ENCODE measurements at regions not wholly inside any gene's neighbourhood (a gene's known extent, or its start where the extent isn't known, plus 50 kb on each side); places are given as distances from the start of the nearest gene placed in this dataset.

- no peaks in the 10 kb centered on the region for H3K79me2 ChIP-seq (ENCODE audit: control insufficient read depth in 1 of 2, insufficient read depth in 2 of 2, low read length in 2 of 2)
- TF ChIP-seq POLR2A (IDR thresholded peaks at IDR 0.05; ENCODE audit: control extremely low read depth in 1 of 2, low read depth in 2 of 2, low read length in 2 of 2) (no peak), RNF2 (IDR thresholded peaks at IDR 0.05; ENCODE audit: borderline replicate concordance, low read depth, low read length, missing control alignments, poor library complexity, severe bottlenecking) (no peak), EZH2 (IDR thresholded peaks at IDR 0.05; ENCODE audit: low read depth, low read length, severe bottlenecking) (no peak), CHD2 (IDR thresholded peaks at IDR 0.05; ENCODE audit: low read length) (no peak), SP4 (IDR thresholded peaks at IDR 0.05; ENCODE audit: low read length) (no peak), CBX5 (IDR thresholded peaks at IDR 0.05; ENCODE audit: low read depth, low read length) (no peak), SAP30 (IDR thresholded peaks at IDR 0.05; ENCODE audit: insufficient read depth, insufficient replicate concordance, low read length) (no peak), BCL11A (IDR thresholded peaks at IDR 0.05; ENCODE audit: low read depth in 2 of 2, low read length in 2 of 2) (no peak), SIN3A (conservative IDR thresholded peaks at IDR 0.05 in 1 of 2, IDR thresholded peaks at IDR 0.05 in 1 of 2; ENCODE audit: low read depth in 1 of 2, low read length in 2 of 2) (no peak), ASH2L (IDR thresholded peaks at IDR 0.05; ENCODE audit: low read length) (no peak), SIX5 (IDR thresholded peaks at IDR 0.05; ENCODE audit: low read depth, low read length) (no peak), RXRA (IDR thresholded peaks at IDR 0.05; ENCODE audit: insufficient read depth, low read depth, low read length) (no peak)
- TF ChIP-seq, protein P1, sequence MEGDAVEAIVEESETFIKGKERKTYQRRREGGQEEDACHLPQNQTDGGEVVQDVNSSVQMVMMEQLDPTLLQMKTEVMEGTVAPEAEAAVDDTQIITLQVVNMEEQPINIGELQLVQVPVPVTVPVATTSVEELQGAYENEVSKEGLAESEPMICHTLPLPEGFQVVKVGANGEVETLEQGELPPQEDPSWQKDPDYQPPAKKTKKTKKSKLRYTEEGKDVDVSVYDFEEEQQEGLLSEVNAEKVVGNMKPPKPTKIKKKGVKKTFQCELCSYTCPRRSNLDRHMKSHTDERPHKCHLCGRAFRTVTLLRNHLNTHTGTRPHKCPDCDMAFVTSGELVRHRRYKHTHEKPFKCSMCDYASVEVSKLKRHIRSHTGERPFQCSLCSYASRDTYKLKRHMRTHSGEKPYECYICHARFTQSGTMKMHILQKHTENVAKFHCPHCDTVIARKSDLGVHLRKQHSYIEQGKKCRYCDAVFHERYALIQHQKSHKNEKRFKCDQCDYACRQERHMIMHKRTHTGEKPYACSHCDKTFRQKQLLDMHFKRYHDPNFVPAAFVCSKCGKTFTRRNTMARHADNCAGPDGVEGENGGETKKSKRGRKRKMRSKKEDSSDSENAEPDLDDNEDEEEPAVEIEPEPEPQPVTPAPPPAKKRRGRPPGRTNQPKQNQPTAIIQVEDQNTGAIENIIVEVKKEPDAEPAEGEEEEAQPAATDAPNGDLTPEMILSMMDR (IDR thresholded peaks at IDR 0.05; ENCODE audit: control extremely low read depth in 1 of 3, insufficient read depth in 1 of 3, low read depth in 1 of 3, low read length in 3 of 3) = no peak
Observed at GRCh38 chr1:102047724-102048123, 51.0 kb upstream of the OLFM3 start.

More at GRCh38 chr1:102047724-102048123, 51.0 kb upstream of the OLFM3 start:
- Histone ChIP-seq H2AFZ (ENCODE audit: low read length) (no peak overlapping the region), H2BK120ac (replicated peaks; ENCODE audit: low read depth, low read length) (no peak overlapping the region), H3K56ac (replicated peaks; ENCODE audit: insufficient read length, low read depth, low read length) (no peak overlapping the region), H3K27me3 (replicated peaks in 1 of 4; ENCODE audit: control insufficient read depth in 3 of 4, extremely low read depth in 1 of 4, insufficient read depth in 3 of 4, low read length in 3 of 4) (no peaks in the 10 kb centered on the region), H3K9ac (replicated peaks in 1 of 4; ENCODE audit: extremely low read depth in 1 of 4, low read depth in 3 of 4, low read length in 3 of 4) (no peak overlapping the region), H3K4me3 (ENCODE audit: extremely low read depth in 1 of 4, insufficient read depth in 2 of 4, low read depth in 3 of 4, low read length in 4 of 4) (no peak overlapping the region), H3K36me3 (ENCODE audit: control insufficient read depth in 2 of 4, insufficient read depth in 4 of 4, low read length in 3 of 4) (no peaks in the 10 kb centered on the region), H3K14ac (ENCODE audit: insufficient read length) (no peak overlapping the region), H4K5ac (ENCODE audit: insufficient read length, low read depth, low read length) (no peak overlapping the region), H4K20me1 (replicated peaks in 1 of 2; ENCODE audit: control insufficient read depth in 1 of 2, insufficient read depth in 2 of 2, low read length in 2 of 2) (no peaks in the 10 kb centered on the region), H3K23ac (ENCODE audit: insufficient read length) (no peak overlapping the region), H2BK12ac (ENCODE audit: low read depth, low read length) (no peak overlapping the region), H2BK15ac (ENCODE audit: low read length) (no peak overlapping the region), H2BK5ac (ENCODE audit: low read depth, low read length) (no peak overlapping the region), H4K8ac (ENCODE audit: extremely low read depth, insufficient read depth, low read length) (no peak overlapping the region), H3K18ac (ENCODE audit: extremely low read depth, low read length) (no peak overlapping the region), H3K9me3 (ENCODE audit: insufficient read depth in 2 of 2, low read depth in 1 of 2, low read length in 1 of 2) (no peaks in the 10 kb centered on the region), H3K4ac (replicated peaks; ENCODE audit: insufficient read length, low read depth, low read length) (no peak overlapping the region), H3K79me1 (ENCODE audit: low read depth, low read length) (no peaks in the 10 kb centered on the region), H2AK5ac (ENCODE audit: low read depth, low read length) (no peak overlapping the region), H3K4me2 (ENCODE audit: insufficient read depth in 1 of 2, low read depth in 2 of 2, low read length in 2 of 2) (no peak overlapping the region), H3K4me1 (replicated peaks in 1 of 4; ENCODE audit: control insufficient read depth in 3 of 4, insufficient read depth in 4 of 4, low read length in 3 of 4) (no peaks in the 10 kb centered on the region), H3K27ac (ENCODE audit: low read depth, low read length) (no peak overlapping the region), H3K23me2 (ENCODE audit: low read depth, low read length) (no peaks in the 10 kb centered on the region), H2BK20ac (ENCODE audit: low read length) (no peak overlapping the region), H4K91ac (replicated peaks; ENCODE audit: insufficient read length, low read length) (no peak overlapping the region)
- no peak for DNase-seq (ENCODE audit: low read depth in 1 of 2, low spot score in 2 of 2)
- WGBS, 2 experiments (ENCODE audit: extremely low coverage in 1 of 2, insufficient coverage in 1 of 2, insufficient read length in 1 of 2, insufficient replicate concordance in 2 of 2, low coverage in 1 of 2, low lambda C conversion rate in 2 of 2, missing lambda C conversion rate in 1 of 2) = 83% methylated on average over 2 of the region's 2 CpGs; no CpG with 5 or more reads in 1 of the 2 experiments
- POLR2A ChIA-PET (ENCODE audit: partially characterized antibody) = no interaction called here
- FAIRE-seq = no peak
- CTCF ChIA-PET (ENCODE audit: partially characterized antibody) = no interaction called here

Measured in H1 (cell line).